CD4-positive, CD25-positive, alpha-beta regulatory T cell (primary cell): ENCODE measurements at regions not wholly inside any gene's neighbourhood (a gene's known extent, or its start where the extent isn't known, plus 50 kb on each side); places are given as distances from the start of the nearest gene placed in this dataset.

Experiments used
- ATAC-seq, 2 donors: fragments of 150-1000 bp; cut with Tn5 transposase; one replicate each; pipeline ENCODE4 v1.10.0; 2021; ENCODE audit warnings: low read depth in 2 of 2, moderate number of reproducible peaks in 2 of 2, moderate library complexity in 1 of 2
- DNase-seq, 3 donors: peaks; one replicate each; pipeline versions ENCODE4 v3.0.0 to v3.0.0-alpha.2; 2012 to 2022; ENCODE audit warnings: mixed read lengths in 1 of 3
- H3K27ac ChIP-seq: one replicate; pipeline ENCODE4 v1.7.0; 2013; ENCODE audit warnings: mild to moderate bottlenecking, low read length; ENCODE audit not compliant: insufficient read depth, poor library complexity, severe bottlenecking
- H3K27me3 ChIP-seq: one replicate; pipeline ENCODE4 v1.7.0; 2013; ENCODE audit warnings: low read length; ENCODE audit not compliant: control insufficient read depth, insufficient read depth
- H3K36me3 ChIP-seq: one replicate; pipeline ENCODE4 v1.7.0; 2013; ENCODE audit warnings: mild to moderate bottlenecking, low read length, moderate library complexity; ENCODE audit not compliant: control insufficient read depth, insufficient read depth
- H3K4me1 ChIP-seq: 2 replicates; pipeline ENCODE4 v1.7.0; 2013; ENCODE audit warnings: mild to moderate bottlenecking, low read length; ENCODE audit not compliant: insufficient read depth, control insufficient read depth, poor library complexity, severe bottlenecking
- H3K4me3 ChIP-seq: one replicate; pipeline ENCODE4 v1.7.0; 2013; ENCODE audit warnings: low read depth, mild to moderate bottlenecking, low read length, moderate library complexity
- H3K9me3 ChIP-seq, 2 experiments: 1 replicate in 1 of 2; 2 replicates in 1 of 2; pipeline ENCODE4 v1.7.0; 2013; ENCODE audit warnings: low read length in 2 of 2, mild to moderate bottlenecking in 1 of 2, moderate library complexity in 1 of 2; ENCODE audit not compliant: control insufficient read depth in 2 of 2
- H3K27ac Mint-ChIP-seq, 3 donors: one replicate each; pipeline ENCODE4 v1.8.0; 2020 to 2022; ENCODE audit warnings: mild to moderate bottlenecking in 3 of 3, mixed read lengths in 3 of 3, moderate library complexity in 2 of 3
- H3K27me3 Mint-ChIP-seq: one replicate; pipeline ENCODE4 v1.8.0; 2022; ENCODE audit warnings: mild to moderate bottlenecking, mixed read lengths
- H3K36me3 Mint-ChIP-seq: one replicate; pipeline ENCODE4 v1.8.0; 2020; ENCODE audit warnings: mixed read lengths
- H3K4me1 Mint-ChIP-seq, 4 donors: one replicate each; pipeline ENCODE4 v1.8.0; 2020 to 2022; ENCODE audit warnings: mixed read lengths in 4 of 4, mild to moderate bottlenecking in 1 of 4
- H3K4me3 Mint-ChIP-seq, 4 donors: one replicate each; pipeline ENCODE4 v1.8.0; 2020 to 2022; ENCODE audit warnings: mild to moderate bottlenecking in 4 of 4, mixed read lengths in 4 of 4, moderate library complexity in 3 of 4
- H3K9me3 Mint-ChIP-seq, 7 donors: one replicate each; pipeline ENCODE4 v1.8.0; 2020 to 2022; ENCODE audit warnings: mixed read lengths in 7 of 7, mild to moderate bottlenecking in 3 of 7, moderate library complexity in 2 of 7

DNA sequence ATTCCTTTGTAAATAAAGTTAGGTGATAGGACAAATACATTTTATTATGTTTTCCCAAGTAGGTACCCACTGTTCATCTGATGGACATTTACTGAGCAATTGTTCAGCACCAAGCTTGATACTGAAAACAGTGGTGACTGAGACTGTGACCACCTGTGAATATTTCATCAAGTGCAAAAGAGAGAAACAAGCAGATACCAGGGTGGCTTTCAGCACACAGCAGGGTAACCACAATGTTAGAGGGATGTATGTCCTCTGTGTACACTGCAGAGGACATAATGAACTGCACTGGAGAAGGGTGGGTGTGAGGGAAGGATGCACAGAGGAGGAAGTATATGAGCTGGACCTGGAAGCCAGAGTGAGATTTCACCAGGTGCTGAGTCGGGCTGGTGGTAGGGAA, 411.8 kb downstream of the RAD51AP2 start:
- H3K4me3 ChIP-seq: no peak overlapping the region
- H3K36me3 Mint-ChIP-seq: no peaks in the 10 kb centered on the region
- H3K4me1 Mint-ChIP-seq: no peaks in the 10 kb centered on the region
- H3K4me1 ChIP-seq: no peaks in the 10 kb centered on the region
- ATAC-seq: no peak
- no peak overlapping the region for H3K27ac Mint-ChIP-seq
- H3K27me3 ChIP-seq: no peaks in the 10 kb centered on the region
- peaks cover 0 to 21% (median 8%) of the 10 kb centered on the region in 7 donors for H3K9me3 Mint-ChIP-seq
- H3K4me3 Mint-ChIP-seq: no peak overlapping the region
- H3K27ac ChIP-seq: no peak overlapping the region
- peaks cover 0 to 4% of the 10 kb centered on the region in 2 experiments for H3K9me3 ChIP-seq
- DNase-seq: no peak
- H3K27me3 Mint-ChIP-seq: no peaks in the 10 kb centered on the region
- no peaks in the 10 kb centered on the region for H3K36me3 ChIP-seq

DNA sequence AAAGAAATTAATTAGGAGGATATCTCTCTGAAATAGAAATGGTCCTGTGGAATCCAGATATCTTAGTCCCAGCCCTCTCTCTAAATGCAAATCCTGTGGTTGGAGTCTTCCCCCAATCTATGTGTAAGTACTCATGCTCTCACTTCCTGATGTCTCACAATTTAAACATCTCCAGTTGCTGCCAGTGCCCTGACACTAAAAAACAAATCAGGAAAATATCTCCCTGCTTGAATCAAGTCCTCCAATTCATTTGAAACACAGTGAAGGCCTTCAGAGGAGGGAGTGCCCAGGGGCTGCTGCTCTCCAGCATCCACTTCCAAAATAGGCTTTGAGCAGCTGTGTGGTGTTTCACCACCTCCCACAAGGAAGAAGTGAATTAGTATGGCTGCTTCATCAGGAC, 413.8 kb downstream of the RAD51AP2 start:
- Mint-ChIP-seq H3K36me3 (no peaks in the 10 kb centered on the region), H3K4me1 (no peaks in the 10 kb centered on the region), H3K27me3 (no peaks in the 10 kb centered on the region), H3K27ac (no peak overlapping the region), H3K4me3 (no peak overlapping the region), H3K9me3 (peaks cover 0 to 21% (median 8%) of the 10 kb centered on the region in 7 donors)
- ATAC-seq: no peak
- H3K27me3 ChIP-seq: no peaks in the 10 kb centered on the region
- DNase-seq: no peak
- no peak overlapping the region for H3K27ac ChIP-seq
- H3K9me3 ChIP-seq: peaks cover 0 to 4% of the 10 kb centered on the region in 2 experiments
- H3K4me3 ChIP-seq: no peak overlapping the region
- H3K4me1 ChIP-seq: no peaks in the 10 kb centered on the region
- H3K36me3 ChIP-seq: no peaks in the 10 kb centered on the region

- H3K9me3 Mint-ChIP-seq: peaks cover 0 to 15% (median 3%) of the 10 kb centered on the region in 7 donors
- H3K27ac Mint-ChIP-seq: no peak overlapping the region
- Histone ChIP-seq H3K9me3 (peaks cover 0 to 3% of the 10 kb centered on the region in 2 experiments), H3K27ac (no peak overlapping the region), H3K4me3 (no peak overlapping the region), H3K27me3 (no peaks in the 10 kb centered on the region), H3K4me1 (no peaks in the 10 kb centered on the region), H3K36me3 (no peaks in the 10 kb centered on the region)
- no peaks in the 10 kb centered on the region for H3K27me3 Mint-ChIP-seq
- no peaks in the 10 kb centered on the region for H3K36me3 Mint-ChIP-seq
- H3K4me1 Mint-ChIP-seq: no peaks in the 10 kb centered on the region
- no peak overlapping the region for H3K4me3 Mint-ChIP-seq
- DNase-seq: no peak
- no peak for ATAC-seq
These were observed 416.6 kb downstream of the RAD51AP2 start for GRCh38 chr2:17101596-17101995.

DNA sequence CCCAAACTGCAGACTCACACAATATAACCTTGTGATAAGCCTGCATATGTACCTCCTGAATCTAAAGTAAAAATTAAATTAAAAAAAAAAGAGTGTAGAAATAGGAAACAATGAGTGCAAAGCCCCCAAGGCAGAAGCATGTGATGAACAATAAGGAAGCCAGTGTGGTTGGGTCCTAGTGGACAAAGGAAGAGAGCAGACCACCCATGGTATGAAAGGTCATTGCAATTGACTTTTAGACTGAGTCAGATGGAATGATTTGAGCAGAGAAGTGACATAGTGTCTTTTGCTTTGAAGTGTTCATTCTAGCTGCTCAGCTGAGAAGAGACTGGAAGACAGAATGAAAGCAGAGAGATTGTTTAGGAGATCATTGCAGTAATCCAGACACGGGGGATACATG, 417.1 kb downstream of the RAD51AP2 start:
- Histone ChIP-seq H3K4me3 (no peak overlapping the region), H3K27ac (no peak overlapping the region), H3K27me3 (no peaks in the 10 kb centered on the region), H3K9me3 (no peaks in the 10 kb centered on the region), H3K4me1 (no peaks in the 10 kb centered on the region), H3K36me3 (no peaks in the 10 kb centered on the region)
- H3K4me1 Mint-ChIP-seq: no peaks in the 10 kb centered on the region
- no peak overlapping the region for H3K4me3 Mint-ChIP-seq
- no peak overlapping the region for H3K27ac Mint-ChIP-seq
- H3K9me3 Mint-ChIP-seq: peaks cover 0 to 15% (median 4%) of the 10 kb centered on the region in 7 donors
- no peaks in the 10 kb centered on the region for H3K27me3 Mint-ChIP-seq
- H3K36me3 Mint-ChIP-seq: no peaks in the 10 kb centered on the region
- ATAC-seq (no peak), DNase-seq (no peak)

DNA sequence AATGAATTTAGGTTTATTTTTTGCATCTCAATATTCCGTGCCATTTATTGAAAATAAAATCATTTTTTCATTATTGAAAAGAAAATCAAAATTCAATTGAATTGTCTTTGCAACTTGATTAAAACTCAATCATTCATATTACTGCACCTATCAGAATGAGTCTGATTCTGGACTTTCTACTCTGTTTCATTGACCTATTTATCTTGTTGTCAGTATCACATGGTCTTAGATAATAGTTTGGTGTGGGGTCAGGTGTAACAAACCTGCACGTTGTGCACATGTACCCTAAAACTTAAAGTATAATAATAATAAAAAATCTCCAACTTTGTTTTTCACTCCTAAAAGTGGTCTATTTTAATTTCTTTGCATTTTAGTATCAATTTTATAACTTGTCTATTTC, 422.9 kb downstream of the RAD51AP2 start:
- Mint-ChIP-seq H3K4me1 (no peaks in the 10 kb centered on the region), H3K36me3 (no peaks in the 10 kb centered on the region), H3K27me3 (no peaks in the 10 kb centered on the region), H3K27ac (no peak overlapping the region), H3K4me3 (no peak overlapping the region), H3K9me3 (peaks cover 0 to 6% (median 0%) of the 10 kb centered on the region in 7 donors)
- Histone ChIP-seq H3K9me3 (no peaks in the 10 kb centered on the region), H3K27ac (no peak overlapping the region), H3K27me3 (no peaks in the 10 kb centered on the region), H3K4me1 (no peaks in the 10 kb centered on the region), H3K36me3 (no peaks in the 10 kb centered on the region), H3K4me3 (no peak overlapping the region)
- no peak for DNase-seq
- ATAC-seq: no peak

- Histone ChIP-seq H3K27ac (no peak overlapping the region), H3K9me3 (peaks cover 0 to 2% of the 10 kb centered on the region in 2 experiments), H3K36me3 (no peaks in the 10 kb centered on the region), H3K27me3 (no peaks in the 10 kb centered on the region), H3K4me3 (no peak overlapping the region), H3K4me1 (no peaks in the 10 kb centered on the region)
- Mint-ChIP-seq H3K4me3 (no peak overlapping the region), H3K27me3 (no peaks in the 10 kb centered on the region), H3K27ac (no peak overlapping the region), H3K36me3 (no peaks in the 10 kb centered on the region), H3K9me3 (peaks cover 0 to 6% (median 0%) of the 10 kb centered on the region in 7 donors), H3K4me1 (no peaks in the 10 kb centered on the region)
- no peak for ATAC-seq
- DNase-seq: no peak
These were observed 424.5 kb downstream of the RAD51AP2 start for GRCh38 chr2:17093712-17094111.

DNA sequence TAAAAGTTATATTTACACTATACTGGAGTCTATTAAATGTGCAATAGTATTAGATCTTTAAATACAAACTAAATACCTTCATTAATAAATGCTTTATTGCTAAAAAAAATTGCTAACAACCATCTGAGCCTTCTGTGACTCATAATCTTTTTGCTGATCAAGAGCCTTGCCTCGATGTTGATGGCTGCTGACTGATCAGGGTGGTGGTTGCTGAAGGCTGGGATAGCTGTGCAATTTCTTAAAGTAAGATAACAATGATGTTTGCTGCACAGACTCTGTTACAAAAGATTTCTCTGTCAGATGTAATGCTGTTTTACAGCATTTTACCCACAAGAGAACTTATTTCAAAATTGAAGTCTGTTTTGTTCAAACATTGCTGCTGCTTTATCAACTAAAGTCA, 421.4 kb upstream of the CYRIA start:
- Mint-ChIP-seq H3K27me3 (no peaks in the 10 kb centered on the region), H3K9me3 (peaks cover 0 to 7% (median 5%) of the 10 kb centered on the region in 7 donors), H3K27ac (no peak overlapping the region), H3K4me1 (no peaks in the 10 kb centered on the region), H3K4me3 (no peak overlapping the region), H3K36me3 (no peaks in the 10 kb centered on the region)
- DNase-seq: no peak
- ATAC-seq: no peak
- Histone ChIP-seq H3K4me1 (no peaks in the 10 kb centered on the region), H3K4me3 (no peak overlapping the region), H3K27ac (no peak overlapping the region), H3K27me3 (no peaks in the 10 kb centered on the region), H3K36me3 (no peaks in the 10 kb centered on the region), H3K9me3 (peaks cover 0 to 2% of the 10 kb centered on the region in 2 experiments)

- H3K36me3 ChIP-seq: no peaks in the 10 kb centered on the region
- Mint-ChIP-seq H3K4me1 (no peaks in the 10 kb centered on the region), H3K36me3 (no peaks in the 10 kb centered on the region), H3K27ac (no peak overlapping the region), H3K4me3 (no peak overlapping the region), H3K27me3 (no peaks in the 10 kb centered on the region), H3K9me3 (peaks cover 0 to 8% (median 3%) of the 10 kb centered on the region in 7 donors)
- peaks cover 0 to 2% of the 10 kb centered on the region in 2 experiments for H3K9me3 ChIP-seq
- H3K27me3 ChIP-seq: no peaks in the 10 kb centered on the region
- H3K27ac ChIP-seq: no peak overlapping the region
- no peaks in the 10 kb centered on the region for H3K4me1 ChIP-seq
- DNase-seq (no peak), ATAC-seq (no peak)
- no peak overlapping the region for H3K4me3 ChIP-seq
These were observed 420.0 kb upstream of the CYRIA start for GRCh38 chr2:17085546-17086202.
